BJ (cell line): ENCODE measurements at regions not wholly inside any gene's neighbourhood (a gene's known extent, or its start where the extent isn't known, plus 50 kb on each side); places are given as distances from the start of the nearest gene placed in this dataset.

ENCODE experiments used
- CTCF ChIA-PET: fragments of 350-600 bp; formaldehyde crosslinking; extraction: SDS; loops from one replicate; lab custom pipeline; 2021; ENCODE audit warnings: antibody characterized with exemption, inconsistent platforms; lab: Yijun Ruan, JAX
- POLR2A ChIA-PET: fragments of 300-600 bp; sonication (Branson Sonifier 250); formaldehyde crosslinking; extraction: SDS; loops from one replicate; lab custom pipeline; 2021; ENCODE audit warnings: antibody characterized with exemption; lab: Charles Lee
- DNase-seq: peaks from one replicate; pipeline ENCODE4 v3.0.0-alpha.2; 2011; ENCODE audit warnings: low read depth
- H3K27me3 ChIP-seq: 2 replicates; pipeline ENCODE4 v1.6.0; 2011; ENCODE audit warnings: low read length; ENCODE audit not compliant: control insufficient read depth, insufficient read depth
- H3K36me3 ChIP-seq: 2 replicates; pipeline ENCODE4 v1.5.1; 2011; ENCODE audit warnings: low read length; ENCODE audit not compliant: control insufficient read depth, insufficient read depth
- H3K4me3 ChIP-seq: 2 replicates; pipeline ENCODE4 v1.5.1; 2011; ENCODE audit warnings: low read depth, mild to moderate bottlenecking, control low read depth, low read length
- TF ChIP-seq, protein P1 (sequence below): IDR thresholded peaks from 2 replicates; pipeline ENCODE4 v1.5.1; 2011; ENCODE audit warnings: low read depth, mild to moderate bottlenecking, control low read depth, inconsistent platforms, low read length, moderate library complexity; ENCODE audit not compliant: insufficient read depth

DNA sequence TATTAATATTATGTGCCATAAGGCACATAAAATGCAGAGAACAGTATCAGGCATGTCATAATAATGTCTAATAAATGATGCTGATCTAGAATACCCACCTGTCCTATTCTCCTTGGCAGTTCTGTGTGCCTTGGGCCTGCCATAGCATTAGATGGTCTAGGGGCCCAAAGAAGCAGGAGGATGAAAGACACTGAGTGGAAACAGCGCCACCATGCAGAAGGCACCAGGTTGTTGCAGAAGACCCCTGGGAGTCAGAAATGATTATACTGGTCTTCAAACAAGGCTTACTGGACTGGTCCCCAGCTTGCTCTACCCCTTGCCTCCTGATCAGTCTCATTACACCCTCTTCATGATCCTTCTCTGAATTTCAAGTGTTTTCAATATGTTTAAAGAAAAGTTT lies 353.3 kb downstream of the GRIN2B start:
- ChIA-PET CTCF (no interaction called here), POLR2A (no interaction called here)
- TF ChIP-seq, protein P1, sequence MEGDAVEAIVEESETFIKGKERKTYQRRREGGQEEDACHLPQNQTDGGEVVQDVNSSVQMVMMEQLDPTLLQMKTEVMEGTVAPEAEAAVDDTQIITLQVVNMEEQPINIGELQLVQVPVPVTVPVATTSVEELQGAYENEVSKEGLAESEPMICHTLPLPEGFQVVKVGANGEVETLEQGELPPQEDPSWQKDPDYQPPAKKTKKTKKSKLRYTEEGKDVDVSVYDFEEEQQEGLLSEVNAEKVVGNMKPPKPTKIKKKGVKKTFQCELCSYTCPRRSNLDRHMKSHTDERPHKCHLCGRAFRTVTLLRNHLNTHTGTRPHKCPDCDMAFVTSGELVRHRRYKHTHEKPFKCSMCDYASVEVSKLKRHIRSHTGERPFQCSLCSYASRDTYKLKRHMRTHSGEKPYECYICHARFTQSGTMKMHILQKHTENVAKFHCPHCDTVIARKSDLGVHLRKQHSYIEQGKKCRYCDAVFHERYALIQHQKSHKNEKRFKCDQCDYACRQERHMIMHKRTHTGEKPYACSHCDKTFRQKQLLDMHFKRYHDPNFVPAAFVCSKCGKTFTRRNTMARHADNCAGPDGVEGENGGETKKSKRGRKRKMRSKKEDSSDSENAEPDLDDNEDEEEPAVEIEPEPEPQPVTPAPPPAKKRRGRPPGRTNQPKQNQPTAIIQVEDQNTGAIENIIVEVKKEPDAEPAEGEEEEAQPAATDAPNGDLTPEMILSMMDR = no peak
- Histone ChIP-seq H3K27me3 (no peaks in the 10 kb centered on the region), H3K4me3 (no peak overlapping the region), H3K36me3 (no peaks in the 10 kb centered on the region)
- no peak for DNase-seq

DNA sequence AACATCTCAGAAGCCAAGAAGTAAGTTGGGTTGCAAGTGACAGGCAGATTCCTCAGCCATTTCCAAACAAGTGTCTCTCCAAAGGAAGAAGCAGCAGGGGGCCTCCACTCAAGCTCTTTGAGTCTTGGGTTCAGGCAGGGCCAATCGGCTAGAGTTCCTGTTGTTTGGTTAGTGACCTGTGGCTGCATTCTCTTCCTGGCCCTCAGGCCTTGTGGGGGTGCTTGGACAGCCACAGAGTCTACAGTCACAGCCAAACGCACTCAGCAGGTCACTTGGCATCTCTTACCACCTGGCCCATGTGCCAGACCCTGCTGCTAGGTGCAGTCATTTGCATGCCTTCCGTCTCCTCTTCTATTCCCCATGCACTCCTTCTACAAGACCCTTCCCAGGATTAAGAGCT lies 353.9 kb downstream of the GRIN2B start:
- POLR2A ChIA-PET = no interaction called here
- no peak overlapping the region for H3K4me3 ChIP-seq
- no peaks in the 10 kb centered on the region for H3K36me3 ChIP-seq
- no peaks in the 10 kb centered on the region for H3K27me3 ChIP-seq
- no peak for DNase-seq
- CTCF ChIA-PET = no interaction called here
- TF ChIP-seq, protein P1 = no peak

DNA sequence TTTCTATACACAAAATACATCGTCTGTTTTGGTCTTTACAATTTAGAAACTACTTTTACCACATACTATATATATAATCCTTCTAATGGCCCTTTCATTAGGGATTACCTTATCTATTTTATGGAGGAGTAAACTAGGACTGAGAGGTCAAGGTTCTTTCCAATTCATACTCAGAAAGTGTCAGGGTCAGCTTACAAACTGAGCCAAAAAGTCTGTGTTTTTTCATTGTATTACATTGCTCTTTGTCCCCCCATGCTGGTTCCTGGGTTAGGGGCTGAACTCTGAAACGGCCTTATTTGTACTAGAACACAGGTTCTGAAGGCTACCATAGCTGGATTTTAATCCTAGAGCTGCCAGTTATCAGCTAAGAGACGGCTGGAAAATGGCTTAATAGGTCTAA lies 368.1 kb downstream of the GRIN2B start:
- ChIA-PET POLR2A (no interaction called here), CTCF (no interaction called here)
- TF ChIP-seq, protein P1 = no peak
- DNase-seq = no peak
- Histone ChIP-seq H3K4me3 (no peak overlapping the region), H3K36me3 (no peaks in the 10 kb centered on the region), H3K27me3 (no peaks in the 10 kb centered on the region)

DNA sequence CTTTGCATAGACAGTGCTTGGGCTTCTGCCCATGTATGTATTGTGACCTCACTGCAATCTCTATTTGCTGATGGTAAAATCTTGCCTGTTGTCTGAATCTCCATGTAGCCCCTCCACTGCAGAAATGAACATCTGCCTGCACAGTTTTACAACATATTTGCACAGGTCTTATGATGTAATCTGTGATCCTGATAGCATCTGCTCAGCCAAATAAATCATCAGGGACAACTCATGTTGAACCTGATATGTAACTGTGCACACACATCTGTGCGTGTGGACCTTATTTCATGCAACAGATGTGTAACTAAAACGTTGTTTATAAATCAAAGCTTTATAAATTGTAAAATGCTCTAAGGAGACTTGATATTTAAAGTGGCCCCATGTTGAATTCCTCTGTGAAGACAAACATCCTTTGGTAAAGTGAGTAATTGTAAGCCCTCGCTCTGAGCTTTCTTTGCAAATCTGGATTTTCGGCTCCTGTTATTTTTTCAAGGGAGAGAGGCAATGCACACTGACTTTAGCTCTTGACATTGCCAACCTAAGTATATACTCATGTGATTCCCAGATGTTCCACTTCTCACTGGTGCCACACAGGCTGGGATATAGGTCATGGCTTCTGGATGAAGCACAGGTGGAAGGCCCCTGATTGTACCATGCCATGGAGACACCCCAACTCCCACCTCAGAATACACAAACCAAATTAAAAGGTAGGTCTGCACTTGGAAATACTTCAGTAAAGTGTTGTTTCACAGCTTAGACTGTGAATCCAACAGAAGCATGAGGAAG lies 371.3 kb downstream of the GRIN2B start:
- no peaks in the 10 kb centered on the region for H3K36me3 ChIP-seq
- TF ChIP-seq, protein P1 = no peak
- no peaks in the 10 kb centered on the region for H3K27me3 ChIP-seq
- ChIA-PET CTCF (interaction anchor here (1.2 kb wide), 1 partner anchor 9 kb away, joined by 3 read pairs; no protein-coding TSS in a partner anchor), POLR2A (no interaction called here)
- H3K4me3 ChIP-seq = no peak overlapping the region
- no peak for DNase-seq

DNA sequence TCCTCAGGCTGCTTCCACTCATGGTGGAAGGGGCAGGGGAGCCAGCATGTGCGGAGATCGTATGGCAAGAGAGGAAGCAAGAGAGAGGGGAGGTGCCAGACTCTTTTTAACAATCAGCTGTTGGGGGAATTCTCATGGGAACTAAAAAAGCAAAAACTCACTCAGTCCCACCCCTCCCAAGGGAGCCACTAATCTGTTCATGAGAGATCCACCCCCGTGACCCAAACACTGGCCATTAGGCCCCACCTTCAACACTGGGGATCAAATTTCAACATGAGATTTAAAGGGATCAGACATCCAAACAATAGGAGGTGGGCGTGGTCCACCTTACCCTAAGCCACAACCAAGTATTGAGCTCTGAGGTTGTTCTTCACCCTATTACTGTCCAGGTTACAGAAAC lies 375.1 kb downstream of the GRIN2B start:
- CTCF ChIA-PET = no interaction called here
- H3K4me3 ChIP-seq = no peak overlapping the region
- H3K36me3 ChIP-seq = no peaks in the 10 kb centered on the region
- TF ChIP-seq, protein P1 = no peak
- H3K27me3 ChIP-seq = no peaks in the 10 kb centered on the region
- DNase-seq = no peak
- POLR2A ChIA-PET = no interaction called here
